Endothelial cell of umbilical vein (primary cell): ENCODE measurements at regions not wholly inside any gene's neighbourhood (a gene's known extent, or its start where the extent isn't known, plus 50 kb on each side); places are given as distances from the start of the nearest gene placed in this dataset.

ENCODE experiments used
- BruUV-seq: library from RNA; stranded (reverse); fragments of 400-500 nt; replicated peaks from 2 replicates; lab custom pipeline; 2021; lab: Mats Ljungman, UMichigan
- CTCF ChIA-PET: fragments of 300-600, 350-600 bp; sonication (Branson Sonifier 250); formaldehyde crosslinking; loops from one replicate; lab custom pipeline; 2021; ENCODE audit warnings: antibody characterized with exemption, inconsistent platforms; lab: Charles Lee
- POLR2A ChIA-PET: fragments of 300-600, 350-600 bp; sonication (Branson Sonifier 250); formaldehyde crosslinking; loops from one replicate; lab custom pipeline; 2021; ENCODE audit warnings: antibody characterized with exemption, inconsistent platforms; lab: Charles Lee
- DNase-seq: peaks from one replicate; pipeline ENCODE4 v3.0.0-alpha.2; 2011; ENCODE audit warnings: low read depth, low spot score
- FAIRE-seq: peaks from 2 replicates; lab custom pipeline; 2011; peaks lifted over from hg19 to GRCh38; lab: Jason Lieb, UNC
- H2AFZ ChIP-seq: 2 replicates; pipeline ENCODE4 v1.6.0; 2012; ENCODE audit warnings: low read depth, low read length, control low read depth, inconsistent platforms
- H3K27ac ChIP-seq: 2 replicates; pipeline ENCODE4 v1.5.1; 2011; ENCODE audit warnings: low read depth, mild to moderate bottlenecking, control low read depth, low read length, moderate library complexity; ENCODE audit not compliant: insufficient read depth
- H3K27me3 ChIP-seq, 2 experiments: 2 replicates each; pipeline versions ENCODE4 v1.6.0 to v1.6.1; 2011; ENCODE audit warnings: low read length in 2 of 2, mixed read lengths in 1 of 2; ENCODE audit not compliant: control insufficient read depth in 2 of 2, insufficient read depth in 2 of 2
- H3K36me3 ChIP-seq, 2 experiments: 2 replicates in 1 of 2; 3 replicates in 1 of 2; pipeline ENCODE4 v1.5.1; 2011; ENCODE audit warnings: low read length in 2 of 2, mild to moderate bottlenecking in 1 of 2, moderate library complexity in 1 of 2; ENCODE audit not compliant: control insufficient read depth in 2 of 2, insufficient read depth in 2 of 2; ENCODE audit errors: extremely low read depth in 1 of 2
- H3K4me1 ChIP-seq: 3 replicates; pipeline ENCODE4 v1.5.1; 2011; ENCODE audit warnings: mild to moderate bottlenecking, low read length; ENCODE audit not compliant: control insufficient read depth, insufficient read depth; ENCODE audit errors: extremely low read depth
- H3K4me2 ChIP-seq: 2 replicates; pipeline ENCODE4 v1.6.1; 2011; ENCODE audit warnings: low read length, control low read depth, mixed read lengths; ENCODE audit not compliant: insufficient read depth
- H3K4me3 ChIP-seq, 3 experiments: fragments of 200-600 bp in 1 of 3; sonication (generic), shearing (Covaris generic) in 1 of 3; replicated peaks in 1 of 3; 2 replicates each; pipeline ENCODE4 v1.5.1; 2011 to 2016; ENCODE audit warnings: control low read depth in 3 of 3, low read length in 3 of 3, mild to moderate bottlenecking in 2 of 3, inconsistent platforms in 1 of 3, low read depth in 1 of 3, moderate library complexity in 1 of 3; ENCODE audit not compliant: insufficient read depth in 1 of 3
- H3K79me2 ChIP-seq: 2 replicates; pipeline ENCODE4 v1.6.0; 2012; ENCODE audit warnings: low read length, inconsistent platforms; ENCODE audit not compliant: control insufficient read depth, insufficient read depth
- H3K9ac ChIP-seq: replicated peaks from 2 replicates; pipeline ENCODE3; 2011; ENCODE audit warnings: low read length, control low read depth; ENCODE audit not compliant: insufficient read depth; ENCODE audit errors: extremely low read depth
- H3K9me1 ChIP-seq: replicated peaks from 3 replicates; pipeline ENCODE4 v1.6.0; 2011; ENCODE audit warnings: mild to moderate bottlenecking, low read length; ENCODE audit not compliant: control insufficient read depth, insufficient read depth; ENCODE audit errors: extremely low read depth
- H3K9me3 ChIP-seq: replicated peaks from 2 replicates; pipeline ENCODE4 v1.5.1; 2012; ENCODE audit warnings: low read length, inconsistent platforms; ENCODE audit not compliant: control insufficient read depth, insufficient read depth
- H4K20me1 ChIP-seq: replicated peaks from 2 replicates; pipeline ENCODE3; 2011; ENCODE audit warnings: mild to moderate bottlenecking, low read length; ENCODE audit not compliant: control insufficient read depth, insufficient read depth; ENCODE audit errors: extremely low read depth
- CTCF ChIP-seq, 2 donors: IDR thresholded peaks; 1 replicate in 1 of 2; 2 replicates in 1 of 2; pipeline ENCODE4 v1.5.1; 2011; ENCODE audit warnings: low read length in 2 of 2, mild to moderate bottlenecking in 2 of 2, moderate library complexity in 2 of 2, control low read depth in 1 of 2, inconsistent platforms in 1 of 2, low read depth in 1 of 2; ENCODE audit not compliant: insufficient read depth in 1 of 2; ENCODE audit errors: extremely low read depth in 1 of 2
- EZH2 ChIP-seq: IDR thresholded peaks from 2 replicates; pipeline ENCODE4 v1.6.1; 2012; ENCODE audit warnings: borderline replicate concordance, low read depth, mild to moderate bottlenecking, moderate library complexity, low read length, inconsistent platforms; ENCODE audit not compliant: severe bottlenecking
- FOS ChIP-seq: IDR thresholded peaks from 2 replicates; pipeline ENCODE4 v1.6.1; 2011; ENCODE audit warnings: mild to moderate bottlenecking, low read length, moderate library complexity, borderline replicate concordance; ENCODE audit not compliant: insufficient read depth
- GATA2 ChIP-seq: IDR thresholded peaks from 2 replicates; pipeline ENCODE4 v1.7.0; 2011; ENCODE audit warnings: low read depth, mild to moderate bottlenecking, moderate library complexity, mixed read lengths, low read length; ENCODE audit not compliant: insufficient read length, insufficient read depth
- JUN ChIP-seq: IDR thresholded peaks from 2 replicates; pipeline ENCODE4 v1.6.1; 2011; ENCODE audit warnings: borderline replicate concordance, low read depth; ENCODE audit not compliant: insufficient read length, insufficient read depth
- MAX ChIP-seq: IDR thresholded peaks from 2 replicates; pipeline ENCODE4 v1.6.1; 2011; ENCODE audit not compliant: insufficient read depth, insufficient read length
- MYC ChIP-seq: IDR thresholded peaks from one replicate; pipeline ENCODE4 v1.6.1; 2011; ENCODE audit warnings: mild to moderate bottlenecking, low read depth, low read length
- POLR2A ChIP-seq: IDR thresholded peaks from 2 replicates; pipeline ENCODE4 v1.6.1; 2012; ENCODE audit warnings: low read depth, mild to moderate bottlenecking, control low read depth, low read length
- POLR2AphosphoS5 ChIP-seq: IDR thresholded peaks from 2 replicates; pipeline ENCODE4 v1.6.1; 2012; ENCODE audit warnings: low read depth, mild to moderate bottlenecking, control low read depth, low read length, moderate library complexity; ENCODE audit not compliant: insufficient read depth
- dilution Hi-C: fragments of 300-500 bp; cut with MboI; formaldehyde crosslinking; loops from one replicate; pipeline ENCODE4 v1.15.0; 2019; ENCODE audit warnings: low sequenced_read_pairs; ENCODE audit not compliant: extremely low pct_ligation_motif_present
- intact Hi-C: fragments of 100-400 bp; cut with micrococcal nuclease; formaldehyde crosslinking; loops from one replicate; pipeline ENCODE4 v1.10.0; 2022

GRCh38 chr2:118548880-118549488 is 298.5 kb downstream of the EN1 start:
- no peak overlapping the region for H3K27ac ChIP-seq
- no peaks in the 10 kb centered on the region for H3K9me1 ChIP-seq
- POLR2A ChIA-PET, result no interaction called here
- dilution Hi-C loops (no loop called here), intact Hi-C loops (no loop called here)
- DNase-seq, result no peak
- peaks cover 2% of the 10 kb centered on the region for H3K9me3 ChIP-seq
- H3K9ac ChIP-seq, result no peak overlapping the region
- H4K20me1 ChIP-seq, result no peaks in the 10 kb centered on the region
- H2AFZ ChIP-seq, result no peak overlapping the region
- H3K4me1 ChIP-seq, result no peaks in the 10 kb centered on the region
- H3K4me2 ChIP-seq, result no peak overlapping the region
- H3K27me3 ChIP-seq, result no peaks in the 10 kb centered on the region
- H3K4me3 ChIP-seq, result no peak overlapping the region
- H3K36me3 ChIP-seq, result no peaks in the 10 kb centered on the region
- BruUV-seq, result no TSS peak
- no peak for FAIRE-seq
- CTCF ChIA-PET, result no interaction called here
- TF ChIP-seq EZH2, result no peak
- TF ChIP-seq FOS, result no peak
- TF ChIP-seq JUN, result no peak
- TF ChIP-seq MYC, result no peak
- H3K79me2 ChIP-seq, result no peaks in the 10 kb centered on the region

- Histone ChIP-seq H3K4me1 (no peaks in the 10 kb centered on the region), H3K27me3 (no peaks in the 10 kb centered on the region), H3K27ac (no peak overlapping the region), H3K36me3 (no peaks in the 10 kb centered on the region), H3K9me1 (no peaks in the 10 kb centered on the region), H3K9ac (no peak overlapping the region), H2AFZ (no peak overlapping the region), H3K9me3 (no peaks in the 10 kb centered on the region), H4K20me1 (no peaks in the 10 kb centered on the region), H3K79me2 (no peaks in the 10 kb centered on the region), H3K4me2 (no peak overlapping the region), H3K4me3 (no peak overlapping the region)
- DNase-seq, result no peak
- TF ChIP-seq MAX, result no peak
- no peak for TF ChIP-seq CTCF (IDR thresholded peaks at IDR 0.05; ENCODE audit: extremely low read depth in 1 of 2, insufficient read depth in 1 of 2, low read depth in 1 of 2, low read length in 2 of 2)
- no peak for TF ChIP-seq POLR2A
- TF ChIP-seq FOS, result no peak
- TF ChIP-seq MYC, result no peak
- TF ChIP-seq POLR2AphosphoS5, result no peak
- TF ChIP-seq GATA2, result no peak
- TF ChIP-seq JUN, result no peak
- TF ChIP-seq EZH2, result no peak
- dilution Hi-C loops, result no loop called here
- FAIRE-seq, result no peak
- ChIA-PET POLR2A (no interaction called here), CTCF (interaction anchor here (1.3 kb wide), 1 partner anchor 316 kb away, joined by 8 read pairs; no protein-coding TSS in a partner anchor)
- no TSS peak for BruUV-seq
- intact Hi-C loops, result no loop called here
Measured at GRCh38 chr2:118539290-118539689, 308.2 kb downstream of the EN1 start.
